RWPE1 (cell line): ENCODE measurements at regions not wholly inside any gene's neighbourhood (a gene's known extent, or its start where the extent isn't known, plus 50 kb on each side); places are given as distances from the start of the nearest gene placed in this dataset.

ENCODE experiments used
- CTCF ChIA-PET: fragments of 350-600 bp; sonication (Branson Sonifier 250); formaldehyde crosslinking; extraction: SDS; loops from one replicate; lab custom pipeline; 2021; lab: Yijun Ruan, JAX
- POLR2A ChIA-PET: fragments of 400-600 bp; formaldehyde crosslinking; extraction: SDS; loops from one replicate; lab custom pipeline; 2020; ENCODE audit warnings: antibody characterized with exemption; ENCODE audit not compliant: low non-redundant PET; lab: Yijun Ruan, JAX
- DNase-seq: peaks from one replicate; pipeline ENCODE4 v3.0.0; 2012; ENCODE audit warnings: low spot score
- H3K27ac ChIP-seq: fragments of 450-650 bp; 2 replicates; pipeline ENCODE4 v1.5.1; 2017
- TF ChIP-seq, protein P1 (sequence below): fragments of 450-650 bp; conservative IDR thresholded peaks from 2 replicates; pipeline ENCODE4 v1.5.1; 2017; ENCODE audit warnings: low read depth, mild to moderate bottlenecking

GRCh38 chr13:70788074-70788473, 679.8 kb upstream of the KLHL1 start:
- ChIA-PET POLR2A (no interaction called here), CTCF (no interaction called here)
- no peak for DNase-seq
- no peak overlapping the region for H3K27ac ChIP-seq
- TF ChIP-seq, protein P1, sequence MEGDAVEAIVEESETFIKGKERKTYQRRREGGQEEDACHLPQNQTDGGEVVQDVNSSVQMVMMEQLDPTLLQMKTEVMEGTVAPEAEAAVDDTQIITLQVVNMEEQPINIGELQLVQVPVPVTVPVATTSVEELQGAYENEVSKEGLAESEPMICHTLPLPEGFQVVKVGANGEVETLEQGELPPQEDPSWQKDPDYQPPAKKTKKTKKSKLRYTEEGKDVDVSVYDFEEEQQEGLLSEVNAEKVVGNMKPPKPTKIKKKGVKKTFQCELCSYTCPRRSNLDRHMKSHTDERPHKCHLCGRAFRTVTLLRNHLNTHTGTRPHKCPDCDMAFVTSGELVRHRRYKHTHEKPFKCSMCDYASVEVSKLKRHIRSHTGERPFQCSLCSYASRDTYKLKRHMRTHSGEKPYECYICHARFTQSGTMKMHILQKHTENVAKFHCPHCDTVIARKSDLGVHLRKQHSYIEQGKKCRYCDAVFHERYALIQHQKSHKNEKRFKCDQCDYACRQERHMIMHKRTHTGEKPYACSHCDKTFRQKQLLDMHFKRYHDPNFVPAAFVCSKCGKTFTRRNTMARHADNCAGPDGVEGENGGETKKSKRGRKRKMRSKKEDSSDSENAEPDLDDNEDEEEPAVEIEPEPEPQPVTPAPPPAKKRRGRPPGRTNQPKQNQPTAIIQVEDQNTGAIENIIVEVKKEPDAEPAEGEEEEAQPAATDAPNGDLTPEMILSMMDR = no peak

DNA sequence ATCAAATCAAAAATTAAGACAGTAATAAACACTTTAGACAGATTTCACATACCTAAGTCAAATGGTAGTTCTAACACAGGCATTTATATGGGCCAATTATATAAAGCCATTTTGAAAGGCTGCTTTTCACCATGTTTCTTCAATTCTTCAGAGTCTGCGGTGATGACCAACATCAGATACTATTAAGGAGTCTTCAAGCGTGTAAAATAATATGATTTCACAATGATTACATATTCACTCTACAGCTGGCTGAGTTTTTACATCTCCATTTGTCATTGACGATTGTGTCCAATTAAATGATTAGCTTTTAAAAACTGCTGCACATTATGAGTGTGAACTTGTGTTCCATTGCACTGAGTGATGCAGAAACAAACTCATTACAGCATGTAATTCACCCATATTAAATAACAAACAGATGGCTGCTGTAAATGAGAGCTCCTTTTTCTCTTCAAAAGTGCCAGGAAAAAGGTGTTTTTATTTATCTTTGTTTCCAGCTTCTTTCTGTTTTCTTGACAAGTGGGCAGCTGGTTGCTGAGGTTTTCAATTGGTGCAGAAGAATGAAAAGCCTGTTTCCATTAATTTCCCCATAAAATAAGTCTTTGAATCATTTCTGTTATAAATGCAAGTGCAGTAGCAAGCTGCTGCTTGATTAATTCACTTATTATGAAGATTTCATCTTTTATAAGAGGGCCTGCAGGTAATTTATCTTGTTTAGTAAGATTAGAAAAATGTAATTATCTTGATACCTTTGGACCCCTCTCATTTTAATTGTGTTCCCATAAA, 676.1 kb upstream of the KLHL1 start:
- POLR2A ChIA-PET = no interaction called here
- H3K27ac ChIP-seq = no peak overlapping the region
- no peak for DNase-seq
- TF ChIP-seq, protein P1 = no peak
- CTCF ChIA-PET = no interaction called here

GRCh38 chr13:70769817-70770216, 661.6 kb upstream of the KLHL1 start:
- no peak overlapping the region for H3K27ac ChIP-seq
- ChIA-PET POLR2A (no interaction called here), CTCF (no interaction called here)
- TF ChIP-seq, protein P1 = no peak
- DNase-seq = no peak

- ChIA-PET CTCF (no interaction called here), POLR2A (no interaction called here)
- no peak for DNase-seq
- no peak overlapping the region for H3K27ac ChIP-seq
- TF ChIP-seq, protein P1 = no peak
Observed at GRCh38 chr13:70758932-70759331, 650.7 kb upstream of the KLHL1 start.

- DNase-seq = no peak
- ChIA-PET POLR2A (no interaction called here), CTCF (no interaction called here)
- TF ChIP-seq, protein P1 = no peak
- H3K27ac ChIP-seq = no peak overlapping the region
Observed at GRCh38 chr13:70756088-70756487, 647.8 kb upstream of the KLHL1 start.

DNA sequence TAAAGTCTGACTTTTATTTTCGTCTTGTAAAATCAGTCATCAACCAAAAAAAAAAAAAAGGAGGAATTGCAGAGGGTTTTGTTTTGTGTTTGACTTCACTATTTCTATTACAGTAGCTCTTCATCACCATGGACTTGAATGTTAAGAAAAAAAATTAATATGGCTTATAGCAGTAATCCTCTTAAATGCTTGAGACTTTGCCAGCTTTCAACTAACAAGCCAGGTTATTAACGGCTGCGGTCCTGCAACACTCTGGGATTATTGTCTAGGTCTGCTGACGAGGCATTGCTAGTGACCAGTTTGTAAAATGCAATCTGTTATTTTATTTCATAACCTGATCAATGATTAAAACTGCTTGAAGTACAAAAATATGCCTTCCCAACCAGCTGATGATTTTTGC, 647.2 kb upstream of the KLHL1 start:
- ChIA-PET POLR2A (no interaction called here), CTCF (interaction anchor here (0.7 kb wide), 1 partner anchor 1696 kb away, joined by 3 read pairs; no protein-coding TSS in a partner anchor)
- TF ChIP-seq, protein P1 = no peak
- DNase-seq = no peak
- no peak overlapping the region for H3K27ac ChIP-seq
